Parathyroid adenoma (tissue), 2 donors: ENCODE measurements at regions not wholly inside any gene's neighbourhood (a gene's known extent, or its start where the extent isn't known, plus 50 kb on each side); places are given as distances from the start of the nearest gene placed in this dataset.
"Not testable (repeated sequence)": the region's sequence is repeated elsewhere in the genome, so short reads cannot be mapped to it uniquely, and the experiment has no call there.

ENCODE experiments used
- H2AFZ ChIP-seq: fragments of 300-600 bp; sonication (generic); one replicate; pipeline ENCODE4 v1.7.0; 2017; ENCODE audit warnings: antibody characterized with exemption, mild to moderate bottlenecking
- H3K27ac ChIP-seq: fragments of 300-600 bp; sonication (generic); one replicate; pipeline ENCODE4 v1.7.0; 2017
- H3K27me3 ChIP-seq: fragments of 300-600 bp; sonication (generic); one replicate; pipeline ENCODE4 v1.7.0; 2017; ENCODE audit warnings: low read length; ENCODE audit not compliant: control insufficient read depth, insufficient read depth
- H3K36me3 ChIP-seq: fragments of 300-600 bp; sonication (generic); one replicate; pipeline ENCODE4 v1.7.0; 2017; ENCODE audit warnings: low read length; ENCODE audit not compliant: control insufficient read depth, insufficient read depth
- H3K4me1 ChIP-seq: fragments of 300-600 bp; sonication (generic); one replicate; pipeline ENCODE4 v1.7.0; 2017; ENCODE audit warnings: control low read depth
- H3K4me2 ChIP-seq: fragments of 300-600 bp; sonication (generic); one replicate; pipeline ENCODE4 v1.7.0; 2017; ENCODE audit warnings: low read length
- H3K4me3 ChIP-seq: fragments of 300-600 bp; sonication (generic); one replicate; pipeline ENCODE4 v1.7.0; 2017; ENCODE audit warnings: low read depth, low read length
- H3K79me2 ChIP-seq: fragments of 300-600 bp; sonication (generic); one replicate; pipeline ENCODE4 v1.7.0; 2017; ENCODE audit warnings: control low read depth
- H3K9ac ChIP-seq: fragments of 300-600 bp; sonication (generic); one replicate; pipeline ENCODE4 v1.7.0; 2017; ENCODE audit warnings: mild to moderate bottlenecking
- H3K9me3 ChIP-seq: fragments of 300-600 bp; sonication (generic); one replicate; pipeline ENCODE4 v1.7.0; 2017; ENCODE audit warnings: low read length; ENCODE audit not compliant: control insufficient read depth
- TF ChIP-seq, protein P1 (sequence below): fragments of 300-600 bp; sonication (generic); IDR thresholded peaks from one replicate; pipeline ENCODE4 v1.7.0; 2017; ENCODE audit warnings: antibody characterized with exemption, mild to moderate bottlenecking
- donor health status: primary hyperparathyroidism.

DNA sequence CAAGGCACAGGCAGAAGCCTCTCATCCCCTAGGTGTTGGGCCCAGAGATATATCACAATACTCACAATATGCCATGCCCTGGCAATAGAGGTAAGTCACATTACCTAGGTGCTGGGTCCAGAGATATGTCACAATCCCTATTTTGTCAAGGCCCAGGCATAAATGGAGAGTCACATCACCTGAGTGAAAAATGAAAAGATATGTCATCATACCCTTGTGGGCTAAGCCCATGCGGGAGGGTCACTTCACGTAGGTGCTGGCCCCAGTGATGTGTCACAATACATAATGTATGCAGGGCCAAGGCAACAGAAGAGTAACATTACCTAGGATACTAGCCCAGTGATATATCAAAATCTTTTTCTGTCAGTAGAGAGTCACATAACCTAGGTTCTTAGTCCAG is 127.0 kb downstream of the ZNF675 start:
- H3K4me3 ChIP-seq = no peak overlapping the region
- no peaks in the 10 kb centered on the region for H3K79me2 ChIP-seq
- no peaks in the 10 kb centered on the region for H3K27me3 ChIP-seq
- no peak overlapping the region for H3K9ac ChIP-seq
- no peak overlapping the region for H3K27ac ChIP-seq
- no peaks in the 10 kb centered on the region for H3K4me1 ChIP-seq
- TF ChIP-seq, protein P1, sequence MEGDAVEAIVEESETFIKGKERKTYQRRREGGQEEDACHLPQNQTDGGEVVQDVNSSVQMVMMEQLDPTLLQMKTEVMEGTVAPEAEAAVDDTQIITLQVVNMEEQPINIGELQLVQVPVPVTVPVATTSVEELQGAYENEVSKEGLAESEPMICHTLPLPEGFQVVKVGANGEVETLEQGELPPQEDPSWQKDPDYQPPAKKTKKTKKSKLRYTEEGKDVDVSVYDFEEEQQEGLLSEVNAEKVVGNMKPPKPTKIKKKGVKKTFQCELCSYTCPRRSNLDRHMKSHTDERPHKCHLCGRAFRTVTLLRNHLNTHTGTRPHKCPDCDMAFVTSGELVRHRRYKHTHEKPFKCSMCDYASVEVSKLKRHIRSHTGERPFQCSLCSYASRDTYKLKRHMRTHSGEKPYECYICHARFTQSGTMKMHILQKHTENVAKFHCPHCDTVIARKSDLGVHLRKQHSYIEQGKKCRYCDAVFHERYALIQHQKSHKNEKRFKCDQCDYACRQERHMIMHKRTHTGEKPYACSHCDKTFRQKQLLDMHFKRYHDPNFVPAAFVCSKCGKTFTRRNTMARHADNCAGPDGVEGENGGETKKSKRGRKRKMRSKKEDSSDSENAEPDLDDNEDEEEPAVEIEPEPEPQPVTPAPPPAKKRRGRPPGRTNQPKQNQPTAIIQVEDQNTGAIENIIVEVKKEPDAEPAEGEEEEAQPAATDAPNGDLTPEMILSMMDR = no peak
- H3K36me3 ChIP-seq = no peaks in the 10 kb centered on the region
- no peaks in the 10 kb centered on the region for H3K9me3 ChIP-seq
- H2AFZ ChIP-seq = no peak overlapping the region
- H3K4me2 ChIP-seq = no peak overlapping the region

- Histone ChIP-seq H3K9ac (no peak overlapping the region), H3K4me2 (no peak overlapping the region), H3K27me3 (no peaks in the 10 kb centered on the region), H3K4me1 (no peaks in the 10 kb centered on the region), H3K4me3 (no peak overlapping the region), H2AFZ (no peak overlapping the region), H3K9me3 (no peaks in the 10 kb centered on the region), H3K27ac (no peak overlapping the region), H3K79me2 (no peaks in the 10 kb centered on the region), H3K36me3 (no peaks in the 10 kb centered on the region)
- TF ChIP-seq, protein P1 = no peak
Measured at GRCh38 chr19:23558541-23558940, 128.5 kb downstream of the ZNF675 start.

DNA sequence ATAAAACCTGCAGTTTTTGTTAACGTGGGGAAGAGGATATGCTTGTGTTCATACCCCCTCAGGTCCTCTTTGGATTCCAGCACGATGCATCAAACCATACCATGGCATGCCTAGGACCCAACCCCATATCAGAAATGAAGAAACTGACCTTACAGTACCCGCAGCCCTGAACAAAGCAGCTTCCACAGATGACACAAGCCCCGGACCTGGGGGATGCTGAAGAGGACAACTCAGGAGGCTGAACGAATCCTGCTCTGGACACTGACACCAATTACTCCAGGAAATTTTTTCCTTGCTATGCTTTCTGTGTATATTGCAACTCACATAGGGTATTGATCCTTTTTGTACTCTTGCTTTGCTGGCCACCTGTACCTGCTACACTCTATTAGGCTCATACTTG is 129.6 kb downstream of the ZNF675 start:
- Histone ChIP-seq H3K27ac (no peak overlapping the region), H3K27me3 (no peaks in the 10 kb centered on the region), H3K4me3 (no peak overlapping the region), H3K4me1 (no peaks in the 10 kb centered on the region), H3K79me2 (no peaks in the 10 kb centered on the region), H3K9ac (no peak overlapping the region), H3K36me3 (no peaks in the 10 kb centered on the region), H3K9me3 (no peaks in the 10 kb centered on the region), H3K4me2 (no peak overlapping the region), H2AFZ (no peak overlapping the region)
- TF ChIP-seq, protein P1 = no peak

GRCh38 chr19:23554548-23554947 is 132.5 kb downstream of the ZNF675 start:
- Histone ChIP-seq H3K4me2 (no peak overlapping the region), H3K9ac (no peak overlapping the region)

GRCh38 chr19:23550102-23550501 is 136.9 kb downstream of the ZNF675 start:
- not testable (repeated sequence) for H2AFZ ChIP-seq, H3K27me3 ChIP-seq, H3K4me1 ChIP-seq, H3K27ac ChIP-seq, H3K36me3 ChIP-seq, H3K4me2 ChIP-seq, H3K4me3 ChIP-seq, H3K9me3 ChIP-seq, H3K9ac ChIP-seq, H3K79me2 ChIP-seq

More at GRCh38 chr19:23554548-23554947, 132.5 kb downstream of the ZNF675 start:
- TF ChIP-seq, protein P1 = no peak
- Histone ChIP-seq H3K4me3 (no peak overlapping the region), H3K27me3 (no peaks in the 10 kb centered on the region), H2AFZ (no peak overlapping the region), H3K9me3 (no peaks in the 10 kb centered on the region), H3K4me1 (no peaks in the 10 kb centered on the region), H3K36me3 (no peaks in the 10 kb centered on the region), H3K79me2 (no peaks in the 10 kb centered on the region), H3K27ac (no peak overlapping the region)
